K562 (cell line): ENCODE measurements at regions not wholly inside any gene's neighbourhood (a gene's known extent, or its start where the extent isn't known, plus 50 kb on each side); places are given as distances from the start of the nearest gene placed in this dataset.

Experiments used
- ATF6 ChIP-seq: sonication (generic); formaldehyde crosslinking; IDR thresholded peaks from 2 replicates; pipeline ENCODE4 v1.4.0; 2020; ENCODE audit warnings: mild to moderate bottlenecking, missing genetic modification reagents
- BRD9 ChIP-seq: fragments of 450-650 bp; IDR thresholded peaks from 2 replicates; pipeline ENCODE4 v1.6.1; 2018; ENCODE audit warnings: low read depth; ENCODE audit not compliant: partially characterized antibody
- HOXB6 ChIP-seq: fragments of 250-450 bp; sonication (Bioruptor Pico); IDR thresholded peaks from 2 replicates; pipeline ENCODE4 v1.5.1; 2022; ENCODE audit warnings: mild to moderate bottlenecking, borderline replicate concordance
- NFIX ChIP-seq: fragments of 250-450 bp; sonication (Bioruptor Pico); IDR thresholded peaks from 2 replicates; pipeline ENCODE4 v1.4.0; 2020; ENCODE audit warnings: low read depth, mild to moderate bottlenecking, moderate library complexity
- PHB ChIP-seq: fragments of 250-450 bp; sonication (Bioruptor Pico); IDR thresholded peaks from 2 replicates; pipeline ENCODE4 v1.5.0; 2021
- TF ChIP-seq, protein P1 (sequence below): sonication (generic); formaldehyde crosslinking; IDR thresholded peaks from 2 replicates; pipeline ENCODE4 v1.8.1; 2023; ENCODE audit warnings: missing genetic modification reagents, mild to moderate bottlenecking, borderline replicate concordance
- TF ChIP-seq, protein P2 (sequence below), 3 experiments: IDR thresholded peaks in 2 of 3; conservative IDR thresholded peaks in 1 of 3; 2 replicates each; pipeline ENCODE4 v1.5.1; 2011 to 2012; ENCODE audit warnings: low read length in 3 of 3, mild to moderate bottlenecking in 3 of 3, control low read depth in 2 of 3, improper control_type of control experiment in 1 of 3, inconsistent platforms in 1 of 3, low read depth in 1 of 3, mixed read lengths in 1 of 3, moderate library complexity in 1 of 3; ENCODE audit not compliant: insufficient read depth in 2 of 3
- TF ChIP-seq, protein P3 (sequence below): IDR thresholded peaks from 2 replicates; pipeline ENCODE4 v1.6.1; 2016; ENCODE audit warnings: missing genetic modification characterization, missing compliant biosample characterization
- TF ChIP-seq, protein P4 (sequence below): fragments of 450-650 bp; IDR thresholded peaks from 2 replicates; pipeline ENCODE4 v1.6.1; 2018; ENCODE audit warnings: mild to moderate bottlenecking, low read depth; ENCODE audit not compliant: partially characterized antibody
- TF ChIP-seq, protein P5 (sequence below): sonication (generic); formaldehyde crosslinking; IDR thresholded peaks from 2 replicates; pipeline ENCODE4 v1.8.0; 2022; ENCODE audit warnings: missing genetic modification reagents, mild to moderate bottlenecking, moderate library complexity, borderline replicate concordance

- TF ChIP-seq, protein P1, sequence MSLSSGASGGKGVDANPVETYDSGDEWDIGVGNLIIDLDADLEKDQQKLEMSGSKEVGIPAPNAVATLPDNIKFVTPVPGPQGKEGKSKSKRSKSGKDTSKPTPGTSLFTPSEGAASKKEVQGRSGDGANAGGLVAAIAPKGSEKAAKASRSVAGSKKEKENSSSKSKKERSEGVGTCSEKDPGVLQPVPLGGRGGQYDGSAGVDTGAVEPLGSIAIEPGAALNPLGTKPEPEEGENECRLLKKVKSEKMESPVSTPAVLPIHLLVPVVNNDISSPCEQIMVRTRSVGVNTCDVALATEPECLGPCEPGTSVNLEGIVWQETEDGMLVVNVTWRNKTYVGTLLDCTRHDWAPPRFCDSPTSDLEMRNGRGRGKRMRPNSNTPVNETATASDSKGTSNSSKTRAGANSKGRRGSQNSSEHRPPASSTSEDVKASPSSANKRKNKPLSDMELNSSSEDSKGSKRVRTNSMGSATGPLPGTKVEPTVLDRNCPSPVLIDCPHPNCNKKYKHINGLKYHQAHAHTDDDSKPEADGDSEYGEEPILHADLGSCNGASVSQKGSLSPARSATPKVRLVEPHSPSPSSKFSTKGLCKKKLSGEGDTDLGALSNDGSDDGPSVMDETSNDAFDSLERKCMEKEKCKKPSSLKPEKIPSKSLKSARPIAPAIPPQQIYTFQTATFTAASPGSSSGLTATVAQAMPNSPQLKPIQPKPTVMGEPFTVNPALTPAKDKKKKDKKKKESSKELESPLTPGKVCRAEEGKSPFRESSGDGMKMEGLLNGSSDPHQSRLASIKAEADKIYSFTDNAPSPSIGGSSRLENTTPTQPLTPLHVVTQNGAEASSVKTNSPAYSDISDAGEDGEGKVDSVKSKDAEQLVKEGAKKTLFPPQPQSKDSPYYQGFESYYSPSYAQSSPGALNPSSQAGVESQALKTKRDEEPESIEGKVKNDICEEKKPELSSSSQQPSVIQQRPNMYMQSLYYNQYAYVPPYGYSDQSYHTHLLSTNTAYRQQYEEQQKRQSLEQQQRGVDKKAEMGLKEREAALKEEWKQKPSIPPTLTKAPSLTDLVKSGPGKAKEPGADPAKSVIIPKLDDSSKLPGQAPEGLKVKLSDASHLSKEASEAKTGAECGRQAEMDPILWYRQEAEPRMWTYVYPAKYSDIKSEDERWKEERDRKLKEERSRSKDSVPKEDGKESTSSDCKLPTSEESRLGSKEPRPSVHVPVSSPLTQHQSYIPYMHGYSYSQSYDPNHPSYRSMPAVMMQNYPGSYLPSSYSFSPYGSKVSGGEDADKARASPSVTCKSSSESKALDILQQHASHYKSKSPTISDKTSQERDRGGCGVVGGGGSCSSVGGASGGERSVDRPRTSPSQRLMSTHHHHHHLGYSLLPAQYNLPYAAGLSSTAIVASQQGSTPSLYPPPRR (CRISPR knock-in tag), result no peak
- TF ChIP-seq, protein P2, sequence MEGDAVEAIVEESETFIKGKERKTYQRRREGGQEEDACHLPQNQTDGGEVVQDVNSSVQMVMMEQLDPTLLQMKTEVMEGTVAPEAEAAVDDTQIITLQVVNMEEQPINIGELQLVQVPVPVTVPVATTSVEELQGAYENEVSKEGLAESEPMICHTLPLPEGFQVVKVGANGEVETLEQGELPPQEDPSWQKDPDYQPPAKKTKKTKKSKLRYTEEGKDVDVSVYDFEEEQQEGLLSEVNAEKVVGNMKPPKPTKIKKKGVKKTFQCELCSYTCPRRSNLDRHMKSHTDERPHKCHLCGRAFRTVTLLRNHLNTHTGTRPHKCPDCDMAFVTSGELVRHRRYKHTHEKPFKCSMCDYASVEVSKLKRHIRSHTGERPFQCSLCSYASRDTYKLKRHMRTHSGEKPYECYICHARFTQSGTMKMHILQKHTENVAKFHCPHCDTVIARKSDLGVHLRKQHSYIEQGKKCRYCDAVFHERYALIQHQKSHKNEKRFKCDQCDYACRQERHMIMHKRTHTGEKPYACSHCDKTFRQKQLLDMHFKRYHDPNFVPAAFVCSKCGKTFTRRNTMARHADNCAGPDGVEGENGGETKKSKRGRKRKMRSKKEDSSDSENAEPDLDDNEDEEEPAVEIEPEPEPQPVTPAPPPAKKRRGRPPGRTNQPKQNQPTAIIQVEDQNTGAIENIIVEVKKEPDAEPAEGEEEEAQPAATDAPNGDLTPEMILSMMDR (IDR thresholded peaks at IDR 0.05 in 2 of 3, conservative IDR thresholded peaks at IDR 0.05 in 1 of 3; ENCODE audit: insufficient read depth in 2 of 3, low read depth in 1 of 3, low read length in 3 of 3), result no peak
- no peak for TF ChIP-seq ATF6
- TF ChIP-seq, protein P3, sequence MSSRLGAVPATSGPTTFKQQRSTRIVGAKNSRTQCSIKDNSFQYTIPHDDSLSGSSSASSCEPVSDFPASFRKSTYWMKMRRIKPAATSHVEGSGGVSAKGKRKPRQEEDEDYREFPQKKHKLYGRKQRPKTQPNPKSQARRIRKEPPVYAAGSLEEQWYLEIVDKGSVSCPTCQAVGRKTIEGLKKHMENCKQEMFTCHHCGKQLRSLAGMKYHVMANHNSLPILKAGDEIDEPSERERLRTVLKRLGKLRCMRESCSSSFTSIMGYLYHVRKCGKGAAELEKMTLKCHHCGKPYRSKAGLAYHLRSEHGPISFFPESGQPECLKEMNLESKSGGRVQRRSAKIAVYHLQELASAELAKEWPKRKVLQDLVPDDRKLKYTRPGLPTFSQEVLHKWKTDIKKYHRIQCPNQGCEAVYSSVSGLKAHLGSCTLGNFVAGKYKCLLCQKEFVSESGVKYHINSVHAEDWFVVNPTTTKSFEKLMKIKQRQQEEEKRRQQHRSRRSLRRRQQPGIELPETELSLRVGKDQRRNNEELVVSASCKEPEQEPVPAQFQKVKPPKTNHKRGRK (tag), result no peak
- no peak for TF ChIP-seq PHB (CRISPR knock-in tag)
- TF ChIP-seq NFIX (CRISPR knock-in tag), result no peak
- TF ChIP-seq HOXB6 (CRISPR knock-in tag), result no peak
- TF ChIP-seq, protein P4, sequence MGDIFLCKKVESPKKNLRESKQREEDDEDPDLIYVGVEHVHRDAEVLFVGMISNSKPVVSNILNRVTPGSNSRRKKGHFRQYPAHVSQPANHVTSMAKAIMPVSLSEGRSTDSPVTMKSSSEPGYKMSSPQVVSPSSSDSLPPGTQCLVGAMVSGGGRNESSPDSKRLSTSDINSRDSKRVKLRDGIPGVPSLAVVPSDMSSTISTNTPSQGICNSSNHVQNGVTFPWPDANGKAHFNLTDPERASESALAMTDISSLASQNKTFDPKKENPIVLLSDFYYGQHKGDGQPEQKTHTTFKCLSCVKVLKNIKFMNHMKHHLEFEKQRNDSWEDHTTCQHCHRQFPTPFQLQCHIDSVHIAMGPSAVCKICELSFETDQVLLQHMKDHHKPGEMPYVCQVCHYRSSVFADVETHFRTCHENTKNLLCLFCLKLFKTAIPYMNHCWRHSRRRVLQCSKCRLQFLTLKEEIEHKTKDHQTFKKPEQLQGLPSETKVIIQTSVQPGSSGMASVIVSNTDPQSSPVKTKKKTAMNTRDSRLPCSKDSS, result no peak
- TF ChIP-seq, protein P5, sequence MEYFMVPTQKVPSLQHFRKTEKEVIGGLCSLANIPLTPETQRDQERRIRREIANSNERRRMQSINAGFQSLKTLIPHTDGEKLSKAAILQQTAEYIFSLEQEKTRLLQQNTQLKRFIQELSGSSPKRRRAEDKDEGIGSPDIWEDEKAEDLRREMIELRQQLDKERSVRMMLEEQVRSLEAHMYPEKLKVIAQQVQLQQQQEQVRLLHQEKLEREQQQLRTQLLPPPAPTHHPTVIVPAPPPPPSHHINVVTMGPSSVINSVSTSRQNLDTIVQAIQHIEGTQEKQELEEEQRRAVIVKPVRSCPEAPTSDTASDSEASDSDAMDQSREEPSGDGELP (CRISPR knock-in tag), result no peak
- no peak for TF ChIP-seq BRD9
These were observed 139.7 kb upstream of the CCND2 start (continued) for GRCh38 chr12:4133636-4134447.
